Activated naive CD4-positive, alpha-beta T cell treated with anti-CD3 and anti-CD28 coated beads for 36 hours (primary cell): ENCODE measurements at regions not wholly inside any gene's neighbourhood (a gene's known extent, or its start where the extent isn't known, plus 50 kb on each side); places are given as distances from the start of the nearest gene placed in this dataset.

Experiments used
- CTCF ChIA-PET: fragments of 350-600 bp; sonication (Branson Sonifier 250); formaldehyde crosslinking; loops from one replicate; lab custom pipeline; 2021; ENCODE audit warnings: antibody characterized with exemption; lab: Charles Lee
- DNase-seq: peaks from one replicate; pipeline ENCODE4 v3.0.0-alpha.2; 2020
- H3K27ac Mint-ChIP-seq: one replicate; pipeline ENCODE4 v1.8.0; 2021; ENCODE audit warnings: mild to moderate bottlenecking, mixed read lengths
- H3K27me3 Mint-ChIP-seq: one replicate; pipeline ENCODE4 v1.8.0; 2021; ENCODE audit warnings: low read depth, mixed read lengths
- H3K36me3 Mint-ChIP-seq: one replicate; pipeline ENCODE4 v1.8.0; 2021; ENCODE audit warnings: low read depth, mixed read lengths
- H3K4me1 Mint-ChIP-seq: one replicate; pipeline ENCODE4 v1.8.0; 2021; ENCODE audit warnings: low read depth, mixed read lengths
- H3K4me3 Mint-ChIP-seq: one replicate; pipeline ENCODE4 v1.8.0; 2021; ENCODE audit warnings: mild to moderate bottlenecking, moderate library complexity, mixed read lengths
- H3K9me3 Mint-ChIP-seq: one replicate; pipeline ENCODE4 v1.8.0; 2021; ENCODE audit warnings: mixed read lengths
- intact Hi-C: fragments of 100-400 bp; cut with micrococcal nuclease; formaldehyde crosslinking; loops from one replicate; pipeline ENCODE4 v1.15.1; 2023

DNA sequence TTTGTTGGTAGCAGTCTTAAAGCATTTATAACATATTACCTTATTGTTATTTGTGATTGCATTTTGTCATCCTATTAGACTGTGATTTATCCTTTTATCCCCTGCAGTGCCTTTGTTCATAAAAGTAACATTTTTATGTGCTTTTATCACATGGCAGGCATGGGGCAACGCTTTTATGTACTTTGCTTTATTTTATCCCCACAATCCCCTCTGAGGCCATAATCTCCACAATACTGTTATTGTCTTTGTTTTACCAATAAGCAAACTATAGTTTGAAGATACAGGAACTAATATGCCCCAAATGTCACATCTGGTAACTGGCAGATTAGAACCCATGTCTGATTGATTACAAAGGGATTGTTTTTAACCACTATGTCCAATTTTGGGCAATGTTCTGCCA is 613.5 kb downstream of the REEP3 start:
- CTCF ChIA-PET, result no interaction called here
- Mint-ChIP-seq H3K36me3 (no peaks in the 10 kb centered on the region), H3K4me3 (no peak overlapping the region), H3K4me1 (no peaks in the 10 kb centered on the region), H3K9me3 (no peaks in the 10 kb centered on the region), H3K27me3 (no peaks in the 10 kb centered on the region), H3K27ac (no peak overlapping the region)
- intact Hi-C loops, result no loop called here
- no peak for DNase-seq

DNA sequence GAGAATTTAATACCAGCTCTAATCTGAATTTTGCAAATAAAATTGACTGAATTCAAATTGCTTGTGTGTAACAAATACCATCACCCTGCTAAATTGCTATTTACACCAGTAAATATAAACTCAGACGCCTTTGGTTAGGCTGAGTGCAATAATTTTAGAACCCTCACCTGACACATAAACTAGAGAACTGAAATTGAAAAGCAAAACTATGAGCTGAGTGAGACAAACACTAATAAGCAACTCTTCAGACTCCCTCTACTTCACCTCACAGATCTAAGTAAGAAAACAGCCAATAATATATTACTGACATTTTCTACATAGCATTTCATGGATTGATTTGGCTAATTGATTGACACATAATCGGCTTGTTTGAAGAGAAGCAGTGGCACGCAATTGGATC is 621.2 kb downstream of the REEP3 start:
- intact Hi-C loops, result no loop called here
- CTCF ChIA-PET, result interaction anchor here (1.3 kb wide), 1 partner anchor 276 kb away, joined by 3 read pairs; no protein-coding TSS in a partner anchor
- Mint-ChIP-seq H3K9me3 (no peaks in the 10 kb centered on the region), H3K36me3 (no peaks in the 10 kb centered on the region), H3K27me3 (no peaks in the 10 kb centered on the region), H3K4me3 (no peak overlapping the region), H3K4me1 (no peaks in the 10 kb centered on the region), H3K27ac (no peak overlapping the region)
- no peak for DNase-seq

DNA sequence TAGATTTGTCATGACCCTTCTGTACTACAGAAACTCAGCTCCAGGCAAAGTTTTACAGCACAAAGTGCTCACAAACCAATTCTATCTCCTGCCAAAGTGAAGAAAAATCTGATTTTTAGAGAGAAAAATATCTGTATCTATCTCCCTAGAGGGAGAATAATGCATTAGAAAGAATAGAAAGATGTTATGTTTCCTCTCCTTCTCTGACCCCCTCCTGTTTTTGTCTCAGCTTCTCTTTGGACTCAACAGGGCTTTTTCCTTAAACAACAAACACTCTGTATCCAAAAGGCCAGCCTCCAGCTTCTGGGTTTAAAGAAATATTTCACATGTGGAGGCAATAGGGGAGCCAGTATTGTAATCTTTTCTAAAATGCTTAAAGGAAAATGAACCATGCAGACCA is 627.4 kb downstream of the REEP3 start:
- no peak for DNase-seq
- CTCF ChIA-PET, result no interaction called here
- H3K4me1 Mint-ChIP-seq, result no peaks in the 10 kb centered on the region

DNA sequence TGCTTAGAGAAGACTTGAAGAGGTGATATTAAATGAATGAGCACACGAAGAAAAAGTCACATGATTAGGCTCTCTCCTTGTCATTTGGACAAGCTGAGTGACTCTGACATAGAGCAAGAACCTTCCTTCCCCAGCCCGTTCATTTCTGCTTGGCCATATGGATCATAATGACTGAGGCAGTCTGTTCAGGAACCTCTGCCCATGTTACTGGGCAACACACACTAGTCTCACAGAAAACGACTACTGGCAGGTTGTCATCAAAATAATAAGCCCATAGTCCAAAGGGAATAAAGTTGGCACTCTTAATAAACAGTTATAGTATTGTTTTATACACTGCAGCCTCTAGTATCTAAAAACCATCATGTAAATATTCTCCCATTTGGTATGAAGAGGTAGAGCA is 635.0 kb downstream of the REEP3 start:
- no peaks in the 10 kb centered on the region for H3K36me3 Mint-ChIP-seq
- DNase-seq, result no peak
- peaks cover 4% of the 10 kb centered on the region for H3K27me3 Mint-ChIP-seq
- no peak overlapping the region for H3K27ac Mint-ChIP-seq
- CTCF ChIA-PET, result no interaction called here
- no peaks in the 10 kb centered on the region for H3K9me3 Mint-ChIP-seq
- H3K4me3 Mint-ChIP-seq, result no peak overlapping the region
- intact Hi-C loops, result no loop called here
- no peaks in the 10 kb centered on the region for H3K4me1 Mint-ChIP-seq

More for the DNA sequence above, 627.4 kb downstream of the REEP3 start:
- no peak overlapping the region for H3K4me3 Mint-ChIP-seq
- no peaks in the 10 kb centered on the region for H3K36me3 Mint-ChIP-seq
- H3K27me3 Mint-ChIP-seq, result peaks cover 2% of the 10 kb centered on the region
- H3K9me3 Mint-ChIP-seq, result no peaks in the 10 kb centered on the region
- H3K27ac Mint-ChIP-seq, result no peak overlapping the region
- intact Hi-C loops, result no loop called here

DNA sequence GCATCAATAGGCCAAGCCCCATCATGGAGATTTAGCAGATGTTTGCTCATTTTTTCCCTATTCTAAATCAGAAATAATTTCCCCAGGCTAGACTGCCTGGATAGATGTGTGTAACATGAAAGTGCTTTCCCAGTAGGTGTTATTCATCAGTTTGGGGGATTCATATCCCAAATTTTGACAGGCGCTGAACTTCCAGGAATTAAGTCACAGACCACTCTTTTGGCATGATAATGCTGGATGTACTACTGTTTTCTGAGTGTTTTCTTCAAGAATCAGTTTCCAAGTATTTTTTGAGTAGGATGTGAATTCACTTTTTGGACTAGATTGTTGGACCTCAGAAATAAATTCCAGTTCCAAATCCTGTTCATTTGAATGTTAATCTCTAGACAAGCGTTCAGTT is 637.4 kb downstream of the REEP3 start:
- Mint-ChIP-seq H3K36me3 (no peaks in the 10 kb centered on the region), H3K4me3 (no peak overlapping the region), H3K9me3 (no peaks in the 10 kb centered on the region), H3K4me1 (no peaks in the 10 kb centered on the region), H3K27me3 (peaks cover 2% of the 10 kb centered on the region), H3K27ac (no peak overlapping the region)
- intact Hi-C loops, result no loop called here
- DNase-seq, result no peak
- CTCF ChIA-PET, result no interaction called here

DNA sequence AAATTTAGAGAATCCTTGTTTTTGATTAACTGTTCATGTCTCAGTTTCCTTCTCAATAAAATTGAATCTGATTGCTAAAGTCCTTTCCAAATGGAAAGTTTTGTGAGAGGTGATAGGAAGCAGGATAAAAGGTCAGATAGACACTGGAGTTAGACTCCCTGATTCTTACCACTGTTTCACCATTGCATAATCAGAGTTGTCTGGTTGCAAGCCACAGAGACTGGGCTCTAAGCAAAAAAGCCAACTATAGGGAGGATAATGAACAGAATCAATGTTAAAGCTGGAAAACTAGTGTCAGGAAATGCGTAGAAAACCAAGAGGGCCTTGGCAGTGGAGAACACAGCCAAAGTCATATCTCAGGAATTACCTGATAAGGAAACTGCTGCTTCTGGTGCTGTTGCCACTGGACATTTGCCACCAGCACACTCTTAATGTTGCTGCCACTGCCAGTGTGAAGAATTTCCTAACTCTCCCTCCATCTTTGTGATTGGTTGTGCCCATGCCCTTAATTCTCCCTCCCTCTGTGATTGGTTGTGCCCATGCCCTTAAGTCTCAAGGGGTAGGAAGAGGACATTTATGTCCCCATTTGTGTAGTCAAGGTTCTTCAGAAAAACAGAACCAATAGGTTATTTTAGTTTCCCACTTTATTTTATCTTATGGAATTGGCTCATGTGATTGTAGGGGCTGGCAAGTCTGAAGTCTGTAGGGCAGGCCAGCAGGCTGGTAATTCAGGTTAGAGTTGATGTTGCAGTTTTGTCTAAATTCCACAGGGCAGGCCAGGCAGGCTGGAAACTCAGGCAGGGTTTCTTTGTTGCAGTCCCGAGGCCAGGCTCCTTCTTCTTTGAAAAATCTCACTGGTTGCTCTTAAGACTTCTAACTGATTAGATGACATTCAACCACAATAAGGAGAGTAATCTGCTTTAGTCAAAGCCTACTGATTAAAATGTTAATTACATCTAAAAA is 639.0 kb downstream of the REEP3 start:
- CTCF ChIA-PET, result no interaction called here
- no peak for DNase-seq
- Mint-ChIP-seq H3K27me3 (peaks cover 2% of the 10 kb centered on the region), H3K27ac (no peak overlapping the region), H3K4me3 (no peak overlapping the region), H3K9me3 (no peaks in the 10 kb centered on the region), H3K36me3 (no peaks in the 10 kb centered on the region), H3K4me1 (no peaks in the 10 kb centered on the region)
- intact Hi-C loops, result no loop called here

DNA sequence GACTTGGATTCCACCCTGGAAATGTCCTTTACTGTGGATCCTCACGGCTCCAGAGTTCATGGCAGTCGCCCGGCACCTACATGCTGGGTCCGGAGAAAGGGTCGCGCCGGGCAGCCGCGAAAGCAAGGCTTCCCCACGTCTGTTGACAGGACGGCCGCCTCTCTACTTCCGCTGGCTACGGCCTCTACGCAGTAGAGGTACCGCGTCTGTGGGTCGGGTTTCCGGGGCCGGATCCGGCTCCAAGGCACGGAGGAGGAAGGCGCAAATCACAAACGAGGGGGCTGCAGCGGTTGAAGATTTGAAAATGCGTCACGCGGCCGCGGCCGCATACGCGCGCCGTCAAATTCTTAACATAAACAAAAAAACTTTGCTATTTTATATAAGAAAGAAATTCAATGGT is 649.6 kb downstream of the REEP3 start:
- no peak overlapping the region for H3K27ac Mint-ChIP-seq
- H3K4me3 Mint-ChIP-seq, result no peak overlapping the region
- H3K9me3 Mint-ChIP-seq, result peaks cover 6% of the 10 kb centered on the region
- CTCF ChIA-PET, result interaction anchor here (1.4 kb wide), 1 partner anchor 8 kb away, joined by 5 read pairs; no protein-coding TSS in a partner anchor
- no peaks in the 10 kb centered on the region for H3K36me3 Mint-ChIP-seq
- no peaks in the 10 kb centered on the region for H3K27me3 Mint-ChIP-seq
- intact Hi-C loops, result no loop called here
- DNase-seq, result no peak
- H3K4me1 Mint-ChIP-seq, result no peaks in the 10 kb centered on the region

DNA sequence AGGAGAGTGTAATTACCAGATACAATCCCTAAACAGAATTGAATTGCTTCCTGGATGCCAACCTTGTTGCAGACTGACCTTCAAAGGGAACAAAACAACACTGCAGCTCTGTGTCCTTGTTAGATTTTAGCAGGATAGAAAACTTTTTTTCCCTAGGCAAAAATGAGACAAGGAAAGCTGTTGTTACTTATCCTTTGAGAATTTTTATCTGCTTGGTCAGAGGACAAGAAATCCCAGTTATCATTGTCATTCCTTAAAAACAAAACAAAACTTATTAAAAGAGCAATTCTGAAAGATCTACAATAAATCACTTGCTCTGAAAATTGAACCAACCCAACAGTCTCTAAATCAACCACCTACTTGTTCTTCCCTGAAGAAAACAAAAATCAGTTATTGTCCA is 652.6 kb downstream of the REEP3 start:
- H3K4me3 Mint-ChIP-seq, result no peak overlapping the region
- H3K4me1 Mint-ChIP-seq, result no peaks in the 10 kb centered on the region
- peaks cover 2% of the 10 kb centered on the region for H3K9me3 Mint-ChIP-seq
- DNase-seq, result no peak
- intact Hi-C loops, result no loop called here
- no peaks in the 10 kb centered on the region for H3K36me3 Mint-ChIP-seq
- no peak overlapping the region for H3K27ac Mint-ChIP-seq
- CTCF ChIA-PET, result no interaction called here
- no peaks in the 10 kb centered on the region for H3K27me3 Mint-ChIP-seq

DNA sequence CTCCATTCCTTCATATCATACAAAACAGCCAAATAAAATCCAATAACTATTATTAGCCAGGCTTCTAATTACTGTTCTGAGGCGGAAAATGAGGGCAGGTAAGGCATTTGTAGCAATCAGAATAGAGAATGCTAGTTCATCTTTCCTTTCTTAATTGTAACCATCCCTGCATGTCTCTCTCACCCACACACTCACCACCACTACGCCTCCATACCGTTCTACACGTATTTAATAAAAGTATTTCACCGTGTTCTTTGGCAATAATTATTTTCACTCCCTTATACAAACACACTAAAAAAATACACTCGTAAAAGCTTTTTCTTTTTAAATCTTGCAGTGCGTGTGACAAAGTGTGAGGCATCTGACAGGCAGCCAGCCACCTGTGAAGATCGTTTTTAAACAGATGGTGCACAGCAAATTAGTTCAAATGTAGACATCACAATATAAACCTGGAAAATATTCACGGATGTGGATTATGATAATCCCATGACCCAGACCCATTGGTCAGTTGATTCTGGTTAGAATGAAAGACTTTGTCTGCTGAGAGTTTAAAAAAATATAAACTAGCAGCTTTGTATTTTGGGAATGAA is 653.6 kb downstream of the REEP3 start:
- no peak for DNase-seq
- no peaks in the 10 kb centered on the region for H3K27me3 Mint-ChIP-seq
- intact Hi-C loops, result no loop called here
- H3K4me3 Mint-ChIP-seq, result no peak overlapping the region
- H3K4me1 Mint-ChIP-seq, result no peaks in the 10 kb centered on the region
- CTCF ChIA-PET, result no interaction called here
- no peak overlapping the region for H3K27ac Mint-ChIP-seq
- no peaks in the 10 kb centered on the region for H3K36me3 Mint-ChIP-seq
- H3K9me3 Mint-ChIP-seq, result peaks cover 2% of the 10 kb centered on the region

DNA sequence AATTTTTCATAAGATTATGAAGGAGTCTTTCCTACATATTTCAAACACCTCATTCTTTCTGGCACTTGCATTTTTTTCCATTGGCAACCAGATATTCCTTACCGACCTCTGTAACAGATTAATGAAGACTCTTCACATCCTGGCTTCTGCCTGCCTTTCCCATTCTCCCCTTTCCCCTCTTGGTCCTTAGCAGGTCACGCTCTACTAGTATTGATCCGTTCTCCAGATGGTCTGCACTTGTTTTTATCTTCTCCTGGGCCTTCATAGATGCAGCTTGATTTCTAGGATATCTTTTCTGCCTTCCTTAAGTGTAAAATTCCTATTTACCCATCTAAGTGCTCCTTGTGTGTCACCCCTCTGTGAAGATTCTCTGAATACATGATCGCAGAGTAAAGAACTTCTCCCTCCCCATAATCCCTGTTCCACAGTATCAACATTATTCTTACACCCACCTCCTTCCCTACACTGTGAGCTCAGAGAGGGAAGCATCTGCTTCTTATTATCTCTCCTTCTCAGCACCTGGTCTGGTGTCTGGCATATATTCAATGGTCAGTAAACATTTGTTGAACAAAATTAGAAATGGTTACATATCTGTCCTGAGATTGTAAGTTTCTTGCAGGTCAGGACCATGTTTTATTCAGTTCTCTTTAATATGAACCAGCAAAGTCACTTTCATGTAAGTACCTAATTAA is 654.2 kb downstream of the REEP3 start:
- H3K9me3 Mint-ChIP-seq, result peaks cover 2% of the 10 kb centered on the region
- intact Hi-C loops, result no loop called here
- CTCF ChIA-PET, result no interaction called here
- no peak overlapping the region for H3K4me3 Mint-ChIP-seq
- no peak overlapping the region for H3K27ac Mint-ChIP-seq
- no peaks in the 10 kb centered on the region for H3K4me1 Mint-ChIP-seq
- H3K36me3 Mint-ChIP-seq, result no peaks in the 10 kb centered on the region
- H3K27me3 Mint-ChIP-seq, result no peaks in the 10 kb centered on the region
- DNase-seq, result no peak

DNA sequence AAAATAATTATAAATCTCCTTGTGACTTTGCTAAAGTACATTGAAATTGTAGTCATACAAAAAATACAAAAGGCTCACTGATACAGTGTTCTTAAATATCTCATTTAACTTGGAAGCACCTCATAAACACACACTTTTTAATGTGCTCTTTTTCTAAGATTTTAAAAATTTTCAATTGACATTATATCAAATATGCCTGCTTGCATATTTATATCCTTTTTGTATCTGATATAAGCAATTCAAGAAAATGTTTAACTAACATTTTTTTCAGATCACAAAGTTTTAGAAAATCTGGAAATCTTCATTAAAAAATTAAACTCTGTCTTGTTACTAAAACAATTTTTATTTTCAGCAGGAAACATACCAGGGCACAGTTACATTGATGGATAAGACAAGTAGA is 661.5 kb downstream of the REEP3 start:
- CTCF ChIA-PET, result interaction anchor here (0.9 kb wide), 1 partner anchor 141 kb away, joined by 4 read pairs; no protein-coding TSS in a partner anchor
- no peak for DNase-seq
- no peaks in the 10 kb centered on the region for H3K4me1 Mint-ChIP-seq
- no peak overlapping the region for H3K27ac Mint-ChIP-seq
- no peaks in the 10 kb centered on the region for H3K9me3 Mint-ChIP-seq
- H3K36me3 Mint-ChIP-seq, result no peaks in the 10 kb centered on the region
- intact Hi-C loops, result no loop called here
- H3K27me3 Mint-ChIP-seq, result no peaks in the 10 kb centered on the region
- no peak overlapping the region for H3K4me3 Mint-ChIP-seq

DNA sequence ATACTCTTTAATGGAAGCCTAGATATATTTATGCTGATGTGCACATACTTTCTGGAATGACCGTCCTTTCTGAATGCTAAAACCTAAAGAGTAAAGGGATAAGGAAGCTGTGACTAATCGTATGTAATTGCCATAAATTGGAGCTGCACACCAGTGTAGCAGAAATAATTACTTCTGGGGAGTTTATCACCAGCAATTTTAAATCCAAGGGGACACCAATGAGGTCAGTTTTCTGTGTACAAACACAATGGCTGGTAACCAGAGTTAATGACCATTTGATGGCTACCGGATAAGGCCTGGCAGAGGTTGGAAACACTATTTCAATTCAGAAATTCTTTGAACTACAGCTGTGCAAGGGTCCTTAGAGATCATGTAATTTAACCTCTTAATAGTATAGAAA is 670.1 kb downstream of the REEP3 start:
- no peak overlapping the region for H3K27ac Mint-ChIP-seq
- no peaks in the 10 kb centered on the region for H3K27me3 Mint-ChIP-seq
- H3K4me3 Mint-ChIP-seq, result no peak overlapping the region
- no peaks in the 10 kb centered on the region for H3K36me3 Mint-ChIP-seq
- H3K4me1 Mint-ChIP-seq, result no peaks in the 10 kb centered on the region
- H3K9me3 Mint-ChIP-seq, result no peaks in the 10 kb centered on the region
- CTCF ChIA-PET, result no interaction called here
- no peak for DNase-seq
- intact Hi-C loops, result no loop called here
